Stimulated activated naive B cell treated with anti-CD40 and anti-IgM and Interleukin-4, amounts not matched to agents 10 μg/mL and 1 μg/mL and 100 μg/mL, for 72 hours (primary cell): ENCODE measurements at regions not wholly inside any gene's neighbourhood (a gene's known extent, or its start where the extent isn't known, plus 50 kb on each side); places are given as distances from the start of the nearest gene placed in this dataset.

ENCODE experiments used
- ATAC-seq, 2 donors: fragments of 150-1000 bp; cut with Tn5 transposase; replicated peaks; 2 replicates each; pipeline ENCODE4 v1.10.0; 2021; ENCODE audit warnings: moderate library complexity in 1 of 2
- DNase-seq: peaks from one replicate; pipeline ENCODE4 v3.0.0; 2021
- H3K27ac Mint-ChIP-seq: one replicate; pipeline ENCODE4 v1.8.0; 2022; ENCODE audit warnings: mild to moderate bottlenecking, mixed read lengths
- H3K27me3 Mint-ChIP-seq, 2 donors: one replicate each; pipeline ENCODE4 v1.8.0; 2022; ENCODE audit warnings: mixed read lengths in 2 of 2
- H3K36me3 Mint-ChIP-seq, 2 donors: one replicate each; pipeline ENCODE4 v1.8.0; 2022; ENCODE audit warnings: mixed read lengths in 2 of 2, mild to moderate bottlenecking in 1 of 2
- H3K4me1 Mint-ChIP-seq, 2 donors: one replicate each; pipeline ENCODE4 v1.8.0; 2022; ENCODE audit warnings: mixed read lengths in 2 of 2, mild to moderate bottlenecking in 1 of 2
- H3K4me3 Mint-ChIP-seq, 2 donors: one replicate each; pipeline ENCODE4 v1.8.0; 2022; ENCODE audit warnings: mild to moderate bottlenecking in 2 of 2, mixed read lengths in 2 of 2, moderate library complexity in 1 of 2
- H3K9me3 Mint-ChIP-seq, 2 donors: one replicate each; pipeline ENCODE4 v1.8.0; 2022; ENCODE audit warnings: mixed read lengths in 2 of 2, mild to moderate bottlenecking in 1 of 2

DNA sequence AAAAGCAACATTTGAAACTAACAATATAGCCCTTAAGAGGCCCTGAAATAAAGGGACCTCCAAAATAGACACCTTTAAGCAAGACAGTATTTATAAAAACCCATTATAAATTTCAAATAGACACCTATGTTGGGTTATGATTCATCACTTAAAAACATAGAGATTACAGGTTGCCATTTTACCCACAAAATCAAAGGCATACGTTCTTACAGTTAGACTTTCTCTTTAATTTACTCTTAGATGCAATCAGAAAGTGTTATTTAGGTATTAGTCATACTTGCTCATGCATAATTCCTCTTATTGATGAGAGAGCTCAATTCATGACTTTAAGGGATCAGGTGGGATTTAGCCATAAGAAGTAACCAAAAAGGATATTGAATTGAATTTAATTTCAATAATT is 51.5 kb upstream of the TMEM200A start:
- DNase-seq (no peak), ATAC-seq (no peak)
- Mint-ChIP-seq H3K9me3 (no peaks in the 10 kb centered on the region), H3K27me3 (no peaks in the 10 kb centered on the region), H3K4me1 (no peaks in the 10 kb centered on the region), H3K36me3 (no peaks in the 10 kb centered on the region), H3K4me3 (no peak overlapping the region), H3K27ac (no peak overlapping the region)

DNA sequence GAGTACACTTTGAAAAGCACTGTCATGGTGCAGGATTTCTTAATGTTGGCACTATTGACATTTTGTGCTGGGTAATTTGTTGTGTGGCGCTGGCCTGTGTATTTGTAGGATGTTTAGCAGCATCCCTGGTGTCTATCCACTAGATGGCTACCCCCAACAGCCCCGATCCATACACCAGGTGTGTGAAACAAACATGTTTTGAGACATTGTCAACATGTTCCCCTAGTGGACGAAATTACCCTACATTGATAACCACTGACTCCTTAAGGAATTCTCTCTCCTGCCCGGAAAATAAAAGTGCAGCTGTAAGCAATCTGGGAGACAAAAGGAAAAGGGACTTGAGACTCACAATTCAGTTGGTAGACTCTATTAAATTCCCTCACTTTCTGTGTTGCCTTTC is 52.6 kb upstream of the TMEM200A start:
- H3K27me3 Mint-ChIP-seq = no peaks in the 10 kb centered on the region
- no peaks in the 10 kb centered on the region for H3K36me3 Mint-ChIP-seq
- no peaks in the 10 kb centered on the region for H3K9me3 Mint-ChIP-seq
- no peak overlapping the region for H3K27ac Mint-ChIP-seq
- DNase-seq (no peak), ATAC-seq (no peak)
- no peak overlapping the region for H3K4me3 Mint-ChIP-seq
- peaks cover under 1 to 1% of the 10 kb centered on the region in 2 donors for H3K4me1 Mint-ChIP-seq

DNA sequence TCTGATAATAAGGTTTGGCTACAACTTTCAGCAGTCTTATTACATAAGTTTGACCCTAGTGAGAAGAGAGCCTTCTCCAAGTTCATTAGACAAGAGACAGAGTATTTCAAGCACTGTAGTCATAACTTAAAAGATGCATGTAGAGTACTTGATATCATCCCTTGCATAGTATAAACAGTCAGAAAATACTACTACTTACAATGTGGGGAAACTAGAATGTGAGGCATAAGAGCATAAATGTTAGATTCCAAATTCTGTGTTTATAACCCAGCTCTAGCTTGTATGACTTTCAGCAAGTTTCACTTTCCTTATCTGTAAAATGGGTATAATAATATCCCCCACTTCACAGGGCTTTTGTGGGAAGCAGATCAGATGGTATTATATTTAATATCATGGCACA is 56.8 kb upstream of the TMEM200A start:
- ATAC-seq (no peak), DNase-seq (no peak)
- no peak overlapping the region for H3K4me3 Mint-ChIP-seq
- no peak overlapping the region for H3K27ac Mint-ChIP-seq
- no peaks in the 10 kb centered on the region for H3K9me3 Mint-ChIP-seq
- no peaks in the 10 kb centered on the region for H3K36me3 Mint-ChIP-seq
- H3K27me3 Mint-ChIP-seq = no peaks in the 10 kb centered on the region
- H3K4me1 Mint-ChIP-seq = peaks cover 1 to 5% of the 10 kb centered on the region in 2 donors

DNA sequence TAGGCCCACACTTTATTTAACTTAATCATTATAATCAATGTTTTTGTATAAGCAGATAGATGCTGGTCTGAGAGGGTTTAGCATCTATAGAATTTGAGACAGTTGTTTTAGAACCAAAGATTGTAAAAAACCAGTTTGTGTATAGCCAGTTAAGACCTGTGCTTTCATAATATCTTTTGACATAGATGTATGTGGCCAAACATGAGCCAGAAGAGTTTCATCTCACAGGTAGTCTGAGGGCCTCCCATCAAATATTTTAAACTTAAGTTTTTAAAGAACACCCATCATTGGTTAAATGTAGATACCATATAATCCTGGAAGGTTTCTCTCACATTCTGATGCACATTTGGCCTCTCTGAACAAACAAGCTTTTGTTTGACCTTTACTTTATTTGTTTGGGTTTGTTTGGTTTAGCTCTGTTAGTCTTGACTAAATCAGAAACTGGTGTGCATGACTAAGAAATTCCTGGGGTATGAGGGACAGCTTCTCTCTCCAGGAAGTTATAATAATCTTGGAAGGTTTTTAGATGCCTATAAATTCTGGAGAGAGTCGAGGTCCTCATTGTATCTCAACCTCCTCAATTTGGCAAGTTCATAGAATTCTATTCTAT is 58.0 kb upstream of the TMEM200A start:
- H3K36me3 Mint-ChIP-seq = no peaks in the 10 kb centered on the region
- no peaks in the 10 kb centered on the region for H3K9me3 Mint-ChIP-seq
- DNase-seq = no peak
- no peak overlapping the region for H3K27ac Mint-ChIP-seq
- H3K4me1 Mint-ChIP-seq = peaks cover 1 to 5% of the 10 kb centered on the region in 2 donors
- no peak overlapping the region for H3K4me3 Mint-ChIP-seq
- H3K27me3 Mint-ChIP-seq = no peaks in the 10 kb centered on the region
- ATAC-seq = peak; percentile 34 to 42

DNA sequence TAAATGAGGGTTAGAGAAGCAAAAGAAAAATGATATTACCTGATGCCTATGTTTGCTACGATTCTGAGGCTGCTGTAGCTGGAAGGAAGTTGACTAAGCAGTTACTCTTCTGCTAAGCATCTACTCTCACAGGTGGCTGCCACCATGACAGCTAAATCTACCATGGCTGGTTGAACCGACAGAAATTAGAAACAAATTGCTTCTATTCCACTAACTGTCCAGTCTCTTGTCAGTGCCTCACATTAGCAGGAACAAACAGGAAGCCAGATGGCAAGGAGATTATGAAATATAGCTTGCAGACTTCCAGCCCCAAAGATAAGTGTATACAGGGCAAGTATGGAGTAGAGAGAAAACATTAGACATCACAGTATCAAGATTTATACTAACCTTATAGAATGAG is 59.4 kb upstream of the TMEM200A start:
- peaks cover 1 to 5% of the 10 kb centered on the region in 2 donors for H3K4me1 Mint-ChIP-seq
- H3K27ac Mint-ChIP-seq = no peak overlapping the region
- no peak for ATAC-seq
- no peak for DNase-seq
- no peak overlapping the region for H3K4me3 Mint-ChIP-seq
- peaks cover 0 to under 1% of the 10 kb centered on the region in 2 donors for H3K9me3 Mint-ChIP-seq
- no peaks in the 10 kb centered on the region for H3K27me3 Mint-ChIP-seq
- H3K36me3 Mint-ChIP-seq = no peaks in the 10 kb centered on the region

DNA sequence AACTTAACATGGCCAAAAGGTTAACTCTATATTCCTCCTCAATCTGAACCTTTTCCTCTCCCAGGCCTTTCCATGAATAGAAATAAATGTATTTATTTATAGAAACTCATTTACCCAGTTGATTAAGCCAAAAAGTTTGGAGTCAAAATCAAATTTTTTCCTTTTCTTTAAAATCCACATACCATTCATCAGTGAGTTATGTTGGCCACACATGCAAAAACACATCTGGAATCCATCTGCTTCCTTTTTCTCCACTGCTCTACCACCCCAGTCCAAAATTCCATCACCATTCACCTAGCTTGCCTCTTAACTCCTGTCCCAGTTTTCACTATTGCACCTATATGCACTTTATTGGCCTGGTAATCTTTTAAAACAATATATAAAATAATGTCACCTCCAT is 62.4 kb upstream of the TMEM200A start:
- Mint-ChIP-seq H3K4me1 (peaks cover 1 to 5% of the 10 kb centered on the region in 2 donors), H3K27me3 (no peaks in the 10 kb centered on the region), H3K4me3 (no peak overlapping the region), H3K9me3 (peaks cover 0 to 5% of the 10 kb centered on the region in 2 donors), H3K27ac (no peak overlapping the region), H3K36me3 (no peaks in the 10 kb centered on the region)
- no peak for DNase-seq
- ATAC-seq = no peak

DNA sequence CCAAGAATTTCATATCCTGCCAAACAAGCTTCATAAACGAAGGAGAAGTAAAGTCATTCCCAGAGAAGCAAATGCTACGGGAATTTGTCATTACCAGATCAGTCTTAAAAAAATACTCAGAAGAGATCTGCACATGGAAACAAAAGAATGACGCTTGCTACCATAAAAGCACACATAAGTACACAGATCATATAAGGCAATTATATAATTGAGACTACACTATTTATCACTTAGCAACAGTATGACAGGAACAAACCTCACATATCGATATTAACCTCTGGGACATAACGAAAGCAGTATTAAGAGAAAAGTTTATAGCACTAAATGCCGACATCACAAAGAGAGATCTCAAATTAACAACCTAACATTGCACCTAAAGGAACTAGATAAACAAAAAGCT is 67.6 kb upstream of the TMEM200A start:
- H3K4me3 Mint-ChIP-seq = no peak overlapping the region
- no peak overlapping the region for H3K27ac Mint-ChIP-seq
- peaks cover 8 to 10% of the 10 kb centered on the region in 2 donors for H3K9me3 Mint-ChIP-seq
- DNase-seq (no peak), ATAC-seq (no peak)
- peaks cover 5% of the 10 kb centered on the region in 2 donors for H3K27me3 Mint-ChIP-seq
- H3K4me1 Mint-ChIP-seq = no peaks in the 10 kb centered on the region
- H3K36me3 Mint-ChIP-seq = peaks cover 0 to 5% of the 10 kb centered on the region in 2 donors

DNA sequence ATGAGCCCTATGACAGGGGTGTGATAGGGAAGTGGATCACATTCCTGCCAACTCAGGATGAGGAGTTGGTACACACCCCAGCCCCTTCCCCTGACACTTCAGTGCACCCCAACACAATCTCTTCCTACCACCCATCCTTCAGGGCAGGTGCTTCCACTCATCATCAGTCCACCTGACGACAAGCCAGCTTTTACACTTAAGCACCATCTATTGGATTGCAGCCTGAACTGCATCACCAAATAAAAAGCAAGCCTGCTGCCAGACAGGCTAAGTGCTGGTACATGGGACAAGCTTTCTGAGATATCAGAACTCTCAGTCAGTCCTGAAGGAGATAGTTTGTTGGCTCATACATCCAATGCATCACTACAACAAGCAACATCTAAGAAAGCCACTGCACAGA is 69.0 kb upstream of the TMEM200A start:
- DNase-seq = no peak

DNA sequence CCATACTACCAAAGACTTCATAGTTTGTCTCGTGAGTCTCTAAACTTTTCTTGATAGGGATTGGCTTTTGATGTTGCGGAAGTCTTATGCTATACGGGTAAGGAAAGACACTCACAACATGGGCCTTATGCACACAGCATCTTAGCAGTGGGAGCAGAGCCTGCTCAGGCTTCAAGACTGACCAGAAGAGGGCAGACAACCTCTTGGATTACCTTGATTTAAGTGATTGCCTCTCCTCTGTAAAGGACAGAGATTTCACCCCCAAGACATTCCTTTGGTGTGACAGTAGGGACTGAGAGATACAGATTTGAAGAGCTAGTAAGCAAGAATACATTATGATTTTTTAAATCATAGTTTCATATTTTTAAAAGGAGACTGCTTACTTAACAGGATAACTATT is 71.0 kb upstream of the SAMD3 start:
- peak; percentile 74 to 77 for ATAC-seq
- peaks cover 4 to 8% of the 10 kb centered on the region in 2 donors for H3K9me3 Mint-ChIP-seq
- H3K4me3 Mint-ChIP-seq = no peak overlapping the region
- no peak overlapping the region for H3K27ac Mint-ChIP-seq
- H3K36me3 Mint-ChIP-seq = peaks cover 0 to 5% of the 10 kb centered on the region in 2 donors
- no peaks in the 10 kb centered on the region for H3K4me1 Mint-ChIP-seq
- peaks cover 5% of the 10 kb centered on the region in 2 donors for H3K27me3 Mint-ChIP-seq
- peak; percentile 8 for DNase-seq

More for the DNA sequence above, 69.0 kb upstream of the TMEM200A start:
- peaks cover 0 to 5% of the 10 kb centered on the region in 2 donors for H3K36me3 Mint-ChIP-seq
- no peak for ATAC-seq
- no peaks in the 10 kb centered on the region for H3K4me1 Mint-ChIP-seq
- H3K27ac Mint-ChIP-seq = no peak overlapping the region
- H3K9me3 Mint-ChIP-seq = peaks cover 8 to 10% of the 10 kb centered on the region in 2 donors
- H3K27me3 Mint-ChIP-seq = peaks cover 5% of the 10 kb centered on the region in 2 donors
- H3K4me3 Mint-ChIP-seq = no peak overlapping the region

DNA sequence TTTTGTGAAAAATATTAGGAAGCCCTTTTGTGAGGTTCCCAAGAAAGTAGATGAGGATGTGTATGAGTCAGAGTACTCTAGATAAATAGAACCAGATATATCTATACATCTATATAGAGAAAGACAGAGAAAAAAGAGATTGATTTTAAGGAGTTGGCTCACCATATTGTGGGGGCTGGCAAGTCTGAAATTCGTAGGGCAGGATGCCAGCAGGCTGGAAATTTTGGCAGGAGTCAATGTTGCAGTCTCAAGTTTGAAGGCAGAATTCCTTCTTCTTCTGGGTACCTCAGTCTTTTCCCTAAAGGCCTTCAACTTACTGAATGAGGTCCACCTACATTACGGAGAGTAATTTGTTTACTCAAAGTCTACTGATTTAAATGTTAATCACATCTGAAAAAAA is 65.3 kb upstream of the SAMD3 start:
- DNase-seq (no peak), ATAC-seq (no peak)
- H3K4me1 Mint-ChIP-seq = peaks cover 0 to 2% of the 10 kb centered on the region in 2 donors
- no peaks in the 10 kb centered on the region for H3K27me3 Mint-ChIP-seq
- no peaks in the 10 kb centered on the region for H3K9me3 Mint-ChIP-seq
- no peak overlapping the region for H3K4me3 Mint-ChIP-seq
- H3K27ac Mint-ChIP-seq = no peak overlapping the region
- H3K36me3 Mint-ChIP-seq = no peaks in the 10 kb centered on the region

DNA sequence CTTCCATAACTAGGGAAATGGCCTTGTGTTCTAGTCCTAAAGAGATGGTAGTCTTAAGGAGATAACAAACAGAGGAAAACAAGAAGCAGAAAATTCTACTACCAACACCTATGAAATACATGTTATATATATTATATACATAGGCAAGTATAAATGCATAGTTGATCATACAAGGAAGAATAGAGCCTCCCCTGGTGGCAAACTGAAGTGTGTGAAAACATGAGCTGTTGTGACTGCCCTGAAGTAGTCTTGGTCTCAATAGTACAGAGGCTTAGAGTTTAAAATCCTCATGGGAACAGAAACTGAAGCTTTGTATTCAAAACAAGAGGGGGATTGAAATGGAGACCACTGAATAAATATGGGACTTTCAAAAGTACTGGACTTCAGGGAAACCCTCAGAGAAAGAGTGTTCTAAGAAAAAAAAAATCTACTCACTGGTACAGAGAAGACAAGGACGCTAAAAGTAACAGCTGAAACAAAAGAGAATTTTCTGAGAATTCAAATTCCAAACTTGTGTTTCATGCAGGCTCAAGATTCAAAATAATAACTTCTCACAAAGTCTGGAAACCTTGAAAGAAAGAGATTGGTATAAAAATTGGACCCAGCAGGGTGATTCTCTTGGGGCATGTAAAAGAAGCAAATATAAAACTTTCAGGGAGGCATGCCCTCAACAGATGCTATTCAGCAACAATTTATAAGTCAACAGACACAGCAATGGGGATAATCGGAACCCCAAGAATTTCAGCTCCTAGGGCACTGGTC is 59.7 kb upstream of the SAMD3 start:
- ATAC-seq = peak; percentile 57 to 62
- Mint-ChIP-seq H3K9me3 (no peaks in the 10 kb centered on the region), H3K4me3 (no peak overlapping the region), H3K36me3 (peaks cover 4% of the 10 kb centered on the region in 2 donors), H3K27me3 (no peaks in the 10 kb centered on the region), H3K27ac (no peak overlapping the region), H3K4me1 (peaks cover 7 to 24% of the 10 kb centered on the region in 2 donors)
- no peak for DNase-seq

DNA sequence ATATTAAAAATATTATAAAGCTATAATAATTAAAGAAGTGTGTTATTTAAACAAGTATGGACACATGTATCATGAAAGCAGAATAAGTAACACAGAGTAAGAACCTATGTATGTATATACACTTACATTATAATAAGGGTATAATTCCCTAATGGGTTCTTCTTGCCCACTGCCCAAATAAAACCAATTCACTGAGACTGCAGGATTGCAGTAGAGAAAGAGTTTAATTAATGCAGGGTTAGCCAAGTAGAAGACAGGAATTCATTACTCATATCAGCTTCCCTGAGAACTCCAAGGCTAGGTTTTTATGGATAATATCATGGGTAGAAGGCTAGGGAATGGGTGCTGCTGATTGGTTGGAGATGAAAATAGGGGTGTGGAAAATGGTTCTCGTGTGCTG is 53.8 kb upstream of the SAMD3 start:
- H3K9me3 Mint-ChIP-seq = peaks cover 16 to 26% of the 10 kb centered on the region in 2 donors
- H3K27ac Mint-ChIP-seq = no peak overlapping the region
- no peak overlapping the region for H3K4me3 Mint-ChIP-seq
- ATAC-seq = no peak
- peaks cover 28 to 39% of the 10 kb centered on the region in 2 donors for H3K36me3 Mint-ChIP-seq
- no peak for DNase-seq
- peaks cover 5 to 15% of the 10 kb centered on the region in 2 donors for H3K4me1 Mint-ChIP-seq
- H3K27me3 Mint-ChIP-seq = no peaks in the 10 kb centered on the region

DNA sequence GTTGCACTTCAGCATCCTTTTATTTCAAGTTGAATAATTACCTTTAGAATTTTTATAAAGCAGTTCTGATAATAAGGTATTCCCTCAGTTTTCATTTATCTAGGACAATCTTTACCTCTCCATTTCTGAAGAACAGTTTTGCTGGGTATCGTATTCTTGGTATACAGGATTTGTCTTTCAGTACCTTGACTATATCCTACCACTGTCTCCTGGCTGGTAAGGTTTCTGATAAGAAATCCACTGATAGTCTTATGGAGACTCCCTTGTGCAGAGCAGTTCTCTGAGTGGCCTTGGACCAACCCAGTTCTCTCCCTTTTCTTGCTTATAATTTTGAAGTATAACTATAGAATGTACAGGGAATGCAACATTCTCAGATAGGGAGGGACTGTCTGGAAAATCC is 51.3 kb upstream of the SAMD3 start:
- no peak overlapping the region for H3K4me3 Mint-ChIP-seq

More for the DNA sequence above, 51.3 kb upstream of the SAMD3 start:
- Mint-ChIP-seq H3K27ac (no peak overlapping the region), H3K27me3 (no peaks in the 10 kb centered on the region), H3K36me3 (peaks cover 30 to 46% of the 10 kb centered on the region in 2 donors), H3K9me3 (peaks cover 17 to 30% of the 10 kb centered on the region in 2 donors), H3K4me1 (peaks cover 0 to under 1% of the 10 kb centered on the region in 2 donors)
- DNase-seq (no peak), ATAC-seq (no peak)
